ENCODE measurements at regions not wholly inside any gene's neighbourhood (a gene's known extent, or its start where the extent isn't known, plus 50 kb on each side); places are given as distances from the start of the nearest gene placed in this dataset.
"Not testable (repeated sequence)": the region's sequence is repeated elsewhere in the genome, so short reads cannot be mapped to it uniquely, and the experiment has no call there.

- no peak for DNase-seq
These were observed 290.4 kb downstream of the TMEM38B start for GRCh38 chr9:105984714-105985113.

- no peak for DNase-seq
These were observed 298.9 kb downstream of the TMEM38B start for GRCh38 chr9:105993116-105993854.

- no peak for DNase-seq
These were observed 299.8 kb downstream of the TMEM38B start for GRCh38 chr9:105993921-105994715.

- DNase-seq: no peak
These were observed 300.6 kb downstream of the TMEM38B start for GRCh38 chr9:105994970-105995369.

GRCh38 chr9:106017198-106017740, 322.9 kb downstream of the TMEM38B start:
- DNase-seq: no peak

GRCh38 chr9:106019039-106019680, 324.8 kb downstream of the TMEM38B start:
- no peak for DNase-seq

GRCh38 chr9:106019702-106020101, 325.4 kb downstream of the TMEM38B start:
- DNase-seq: no peak

- DNase-seq: no peak
These were observed 325.8 kb downstream of the TMEM38B start for GRCh38 chr9:106020186-106020585.

- no peak for DNase-seq
These were observed 329.1 kb downstream of the TMEM38B start for GRCh38 chr9:106023455-106023854.

- no peak for DNase-seq
These were observed 331.1 kb downstream of the TMEM38B start for GRCh38 chr9:106025453-106025852.

GRCh38 chr9:106030146-106030545, 335.8 kb downstream of the TMEM38B start:
- not testable (repeated sequence) for DNase-seq

- DNase-seq: no peak
These were observed 338.6 kb downstream of the TMEM38B start for GRCh38 chr9:106032978-106033377.

GRCh38 chr9:106035806-106036205, 341.5 kb downstream of the TMEM38B start:
- no peak for DNase-seq

GRCh38 chr9:106038266-106039001, 344.1 kb downstream of the TMEM38B start:
- DNase-seq: no peak

GRCh38 chr9:106039151-106039935, 345.0 kb downstream of the TMEM38B start:
- DNase-seq: no peak

GRCh38 chr9:106041920-106042319, 347.6 kb downstream of the TMEM38B start:
- DNase-seq: not testable (repeated sequence)

- DNase-seq: no peak
These were observed 357.2 kb downstream of the TMEM38B start for GRCh38 chr9:106051545-106051944.

- no peak for DNase-seq
These were observed 357.8 kb downstream of the TMEM38B start for GRCh38 chr9:106052166-106052565.

GRCh38 chr9:106052735-106053134, 358.4 kb downstream of the TMEM38B start:
- DNase-seq: no peak

- DNase-seq: no peak
These were observed 362.0 kb downstream of the TMEM38B start for GRCh38 chr9:106056328-106056727.

- DNase-seq: no peak
These were observed 364.1 kb downstream of the TMEM38B start for GRCh38 chr9:106058460-106058859.

- DNase-seq: no peak
These were observed 365.5 kb downstream of the TMEM38B start for GRCh38 chr9:106059886-106060285.

Measured in DMS79 treated with DMSO at 0.1 percent for 48 hours (cell line).